HG03103 (cell line): ENCODE measurements at regions not wholly inside any gene's neighbourhood (a gene's known extent, or its start where the extent isn't known, plus 50 kb on each side); places are given as distances from the start of the nearest gene placed in this dataset.
"Not testable (repeated sequence)": the region's sequence is repeated elsewhere in the genome, so short reads cannot be mapped to it uniquely, and the experiment has no call there.

ENCODE experiments used
- ATAC-seq: cut with Tn5 transposase; IDR thresholded peaks from one replicate; pipeline ENCODE4 v1.9.1; 2021; ENCODE audit warnings: low read depth; ENCODE audit not compliant: unreplicated experiment

DNA sequence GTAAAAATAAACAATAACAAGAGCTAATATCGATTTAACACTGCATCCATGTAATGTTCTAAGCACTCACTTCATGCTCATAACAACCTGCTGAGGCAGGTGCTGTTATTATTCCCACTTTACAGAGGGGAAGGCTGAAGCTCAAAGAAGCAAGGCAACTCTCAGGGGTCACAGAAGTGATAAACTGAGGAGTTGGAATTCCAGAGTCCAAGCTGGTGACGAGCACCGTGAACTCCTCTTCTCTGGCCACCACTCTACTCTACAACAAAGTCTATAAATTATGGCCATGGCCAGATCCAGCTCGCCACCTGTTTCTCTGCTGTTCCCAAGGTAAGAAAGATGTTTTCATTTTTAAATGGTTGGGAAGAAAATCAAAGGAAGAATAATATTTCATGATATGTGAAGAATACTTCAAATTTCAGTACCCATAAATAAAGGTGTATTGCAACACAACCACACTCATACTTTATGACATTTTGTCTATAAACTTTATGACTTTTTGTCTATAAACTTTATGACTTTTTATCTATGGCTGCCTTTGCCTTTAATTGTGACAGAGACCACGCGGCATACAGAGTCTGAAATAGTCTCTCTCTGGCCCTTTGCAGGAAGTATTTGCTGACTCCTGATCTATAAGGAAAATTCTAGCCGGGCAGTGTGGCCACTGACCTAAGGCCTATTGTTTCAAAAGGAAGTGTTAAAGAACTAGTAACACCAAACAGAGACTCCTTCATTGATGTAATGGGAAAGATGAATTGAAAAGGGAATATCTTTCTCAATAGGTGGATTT, 113.2 kb upstream of the KCNG1 start:
- ATAC-seq = no peak

DNA sequence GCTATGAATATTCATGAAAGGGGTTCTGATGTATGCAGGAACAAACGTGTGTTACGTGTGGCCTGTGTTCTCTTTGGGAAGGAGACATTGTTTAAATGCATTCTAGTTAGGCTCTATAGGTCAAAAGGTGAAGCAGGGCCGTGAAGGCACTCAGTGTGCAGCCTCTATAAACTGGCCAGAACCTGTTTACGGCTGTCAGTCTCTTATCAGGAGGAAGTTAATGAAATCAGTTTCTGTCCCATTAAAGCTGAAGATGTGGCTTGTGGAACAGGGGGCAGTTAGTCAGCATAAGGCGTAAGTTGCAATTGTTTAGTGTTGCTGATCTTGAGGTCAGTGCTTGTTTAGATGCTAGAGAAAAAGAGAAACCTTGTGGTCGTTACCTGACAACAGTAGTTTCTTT, 111.5 kb upstream of the KCNG1 start:
- no peak for ATAC-seq

GRCh38 chr20:51132279-51132678, 109.4 kb upstream of the KCNG1 start:
- ATAC-seq = no peak

- no peak for ATAC-seq
These were observed 108.9 kb upstream of the KCNG1 start for GRCh38 chr20:51131811-51132210.

- no peak for ATAC-seq
These were observed 106.4 kb upstream of the KCNG1 start for GRCh38 chr20:51129147-51129776.

GRCh38 chr20:51128198-51128597, 105.3 kb upstream of the KCNG1 start:
- ATAC-seq = peak; percentile 76

GRCh38 chr20:51127713-51128112, 104.8 kb upstream of the KCNG1 start:
- ATAC-seq = no peak

GRCh38 chr20:51126337-51126736, 103.4 kb upstream of the KCNG1 start:
- ATAC-seq = no peak

- ATAC-seq = no peak
These were observed 102.9 kb upstream of the KCNG1 start for GRCh38 chr20:51125780-51126179.

DNA sequence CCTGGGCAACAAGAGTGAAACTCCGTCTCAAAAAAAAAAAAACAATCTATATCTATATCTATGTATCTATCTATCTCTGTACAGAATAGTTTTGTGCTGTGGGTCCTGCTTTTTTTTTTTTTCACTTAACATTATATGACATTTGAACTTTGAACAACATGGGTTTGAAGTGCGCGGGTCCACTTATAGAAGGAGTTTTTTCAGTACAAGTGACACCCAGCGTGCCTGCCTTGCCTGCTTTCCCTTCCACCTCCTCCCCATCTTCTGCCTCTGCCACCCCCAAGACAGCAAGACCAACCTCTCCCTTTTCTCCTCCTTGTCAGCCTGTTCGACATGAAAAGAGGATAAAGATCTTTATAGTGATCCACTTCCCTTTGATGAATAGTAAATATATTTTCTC, 102.2 kb upstream of the KCNG1 start:
- no peak for ATAC-seq

DNA sequence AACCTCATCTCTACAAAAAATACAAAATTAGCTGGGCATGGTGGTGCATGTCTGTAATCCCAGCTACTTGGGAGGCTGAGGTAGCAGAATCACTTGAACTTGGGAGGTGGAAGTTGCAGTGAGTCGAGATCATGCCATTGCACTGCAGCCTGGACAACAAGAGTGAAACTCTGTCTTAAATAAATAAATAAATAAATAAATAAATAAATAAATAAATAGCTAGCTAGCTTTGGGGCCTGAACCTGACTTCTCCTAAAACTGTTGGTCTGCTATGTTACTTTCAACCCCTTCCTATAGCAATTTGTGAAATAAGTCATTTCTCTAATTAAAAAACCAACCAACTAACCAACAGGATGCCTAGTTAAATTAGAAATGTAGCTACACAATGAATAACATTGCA, 101.0 kb upstream of the KCNG1 start:
- not testable (repeated sequence) for ATAC-seq

GRCh38 chr20:51122931-51123658, 100.2 kb upstream of the KCNG1 start:
- ATAC-seq = no peak

GRCh38 chr20:51121901-51122412, 99.0 kb upstream of the KCNG1 start:
- no peak for ATAC-seq

DNA sequence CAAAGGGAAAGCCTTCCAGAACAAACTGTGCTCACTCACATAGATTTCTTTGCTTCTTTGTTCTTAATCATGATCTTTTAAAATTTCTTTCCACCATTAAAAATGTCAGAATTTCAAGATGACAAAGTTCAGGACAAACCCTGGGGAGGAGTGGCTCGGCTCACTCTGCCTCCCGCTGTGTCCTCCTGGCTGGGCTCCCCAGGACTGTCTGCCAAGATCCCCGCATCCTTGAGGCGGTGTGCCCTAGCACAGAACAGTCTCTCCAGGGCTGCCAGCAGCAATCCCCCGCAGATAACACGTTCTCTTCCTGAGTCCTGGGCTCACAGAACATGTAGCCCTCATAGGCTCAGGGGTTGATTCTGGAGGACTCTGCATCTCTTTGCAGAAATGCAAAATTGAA, 98.4 kb upstream of the KCNG1 start:
- ATAC-seq = no peak

- ATAC-seq = no peak
These were observed 98.0 kb upstream of the KCNG1 start for GRCh38 chr20:51120868-51121267.

DNA sequence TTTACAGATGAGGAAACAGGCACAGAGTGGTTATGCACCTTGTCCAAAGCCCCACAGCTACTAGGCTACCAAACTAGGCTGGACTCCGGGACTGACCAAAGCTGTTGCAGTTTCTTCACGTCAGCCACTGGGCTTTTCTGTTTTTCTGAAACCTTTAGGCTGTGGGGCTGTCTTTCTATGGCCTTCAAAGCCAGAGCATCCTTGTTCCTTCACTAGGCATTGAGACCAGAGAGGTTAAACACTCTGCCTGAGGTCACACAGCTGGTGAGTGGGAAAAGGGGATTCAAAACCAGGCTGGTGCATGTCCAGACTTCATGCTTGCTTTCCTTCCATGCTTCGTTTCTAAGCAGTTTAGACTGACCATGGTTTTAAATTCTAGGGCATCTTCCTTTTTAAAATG, 97.5 kb upstream of the KCNG1 start:
- no peak for ATAC-seq

GRCh38 chr20:51119914-51120313, 97.0 kb upstream of the KCNG1 start:
- ATAC-seq = no peak

- no peak for ATAC-seq
These were observed 96.1 kb upstream of the KCNG1 start for GRCh38 chr20:51118985-51119527.

DNA sequence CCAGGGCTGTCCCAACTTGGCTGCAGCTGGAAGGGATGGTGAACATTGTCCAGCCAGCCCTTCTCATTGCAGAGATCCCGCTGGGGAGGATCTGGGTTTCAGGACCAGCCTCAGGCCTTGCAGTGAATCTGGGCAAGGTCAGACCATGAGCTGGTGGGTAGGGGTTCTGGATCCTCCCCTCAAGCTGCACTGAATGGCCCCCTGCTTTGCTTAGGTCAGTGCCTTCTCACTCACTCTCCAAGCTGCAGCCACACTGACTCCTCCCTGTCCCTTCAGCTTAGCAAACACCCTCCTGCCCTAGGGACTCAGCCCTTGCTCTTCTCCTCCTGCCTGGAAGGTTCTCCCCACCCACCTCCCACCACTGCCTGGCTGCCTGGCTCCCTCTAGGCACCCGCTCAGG, 95.3 kb upstream of the KCNG1 start:
- ATAC-seq = no peak

DNA sequence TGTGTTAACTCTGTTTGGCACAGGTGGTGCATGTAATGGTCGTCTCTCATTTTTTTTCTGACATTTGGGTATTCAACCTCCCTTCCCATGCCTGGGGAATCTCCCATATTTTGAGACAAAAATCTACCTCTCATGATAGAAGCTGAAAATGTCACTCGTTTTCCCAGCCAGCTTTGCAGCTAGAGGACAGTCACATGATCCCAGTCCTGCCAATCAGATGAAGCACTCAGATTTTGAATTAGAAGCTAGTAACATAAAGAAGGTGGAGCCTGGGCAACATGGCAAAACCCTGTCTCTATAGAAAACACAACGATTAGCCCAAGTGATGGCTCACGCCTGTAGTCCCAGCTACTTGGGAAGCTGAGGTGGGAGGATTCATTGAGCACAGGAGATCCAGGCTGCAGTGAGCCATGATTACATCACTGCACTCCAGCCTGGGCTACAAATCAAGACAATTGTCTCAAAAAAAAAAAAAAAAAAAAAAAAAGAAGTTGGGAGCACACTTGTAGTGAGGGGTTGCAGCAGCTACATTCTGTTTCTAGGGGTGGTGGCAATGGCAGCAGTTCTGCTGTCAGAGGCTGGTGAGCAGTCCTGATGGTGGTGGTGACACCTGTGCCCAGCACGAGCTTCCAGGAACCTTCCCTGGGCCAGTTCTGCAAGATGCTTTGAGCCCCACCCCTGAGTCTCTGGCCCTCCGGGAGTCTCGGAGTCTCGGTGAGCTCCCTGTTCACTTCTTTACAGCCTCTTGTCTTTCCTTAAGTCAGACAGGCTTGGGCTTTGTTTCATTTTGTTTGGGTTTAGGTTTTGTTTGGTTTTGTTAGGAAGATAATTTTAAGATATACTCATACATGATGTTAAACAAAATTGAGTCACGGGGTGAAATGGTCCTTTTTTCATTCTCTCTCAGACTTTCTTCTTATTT, 94.1 kb upstream of the KCNG1 start:
- ATAC-seq = no peak
